ENCODE measurements at regions not wholly inside any gene's neighbourhood (a gene's known extent, or its start where the extent isn't known, plus 50 kb on each side); places are given as distances from the start of the nearest gene placed in this dataset.

DNA sequence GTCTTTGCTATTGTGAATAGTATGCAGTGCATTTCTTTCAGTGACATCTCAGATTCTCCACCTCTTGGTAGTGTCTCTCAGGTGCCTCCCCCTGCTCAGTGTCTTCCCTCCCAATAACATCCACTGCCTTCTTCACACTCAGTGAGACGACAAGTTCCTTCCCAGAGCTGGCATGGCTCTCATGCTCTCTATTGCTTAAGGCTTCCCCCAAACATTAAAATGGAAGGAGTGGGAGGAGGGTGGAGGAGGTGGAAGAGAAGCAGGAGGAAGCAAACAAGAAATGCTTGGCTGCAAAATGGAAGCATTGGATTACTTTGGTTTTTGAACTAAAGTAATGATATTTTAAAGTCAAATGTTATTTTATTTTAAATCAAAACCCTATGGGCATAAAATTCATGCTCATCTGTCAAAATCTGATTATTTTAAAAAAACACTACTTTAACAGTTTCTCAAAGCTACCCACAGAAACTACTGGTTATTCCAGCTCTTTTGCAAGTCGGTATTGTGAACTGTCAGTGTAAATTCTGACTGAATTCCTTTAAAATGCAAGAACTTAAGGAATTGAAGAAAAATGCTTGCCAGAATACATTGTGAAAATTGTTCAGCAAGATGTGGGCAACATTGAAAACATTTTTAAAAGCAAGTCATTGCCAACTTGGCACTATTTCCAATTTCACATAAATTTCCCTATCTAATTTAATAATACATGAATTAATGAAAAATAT, 727.6 kb upstream of the ARGLU1 start:
- TF ChIP-seq, protein P1, sequence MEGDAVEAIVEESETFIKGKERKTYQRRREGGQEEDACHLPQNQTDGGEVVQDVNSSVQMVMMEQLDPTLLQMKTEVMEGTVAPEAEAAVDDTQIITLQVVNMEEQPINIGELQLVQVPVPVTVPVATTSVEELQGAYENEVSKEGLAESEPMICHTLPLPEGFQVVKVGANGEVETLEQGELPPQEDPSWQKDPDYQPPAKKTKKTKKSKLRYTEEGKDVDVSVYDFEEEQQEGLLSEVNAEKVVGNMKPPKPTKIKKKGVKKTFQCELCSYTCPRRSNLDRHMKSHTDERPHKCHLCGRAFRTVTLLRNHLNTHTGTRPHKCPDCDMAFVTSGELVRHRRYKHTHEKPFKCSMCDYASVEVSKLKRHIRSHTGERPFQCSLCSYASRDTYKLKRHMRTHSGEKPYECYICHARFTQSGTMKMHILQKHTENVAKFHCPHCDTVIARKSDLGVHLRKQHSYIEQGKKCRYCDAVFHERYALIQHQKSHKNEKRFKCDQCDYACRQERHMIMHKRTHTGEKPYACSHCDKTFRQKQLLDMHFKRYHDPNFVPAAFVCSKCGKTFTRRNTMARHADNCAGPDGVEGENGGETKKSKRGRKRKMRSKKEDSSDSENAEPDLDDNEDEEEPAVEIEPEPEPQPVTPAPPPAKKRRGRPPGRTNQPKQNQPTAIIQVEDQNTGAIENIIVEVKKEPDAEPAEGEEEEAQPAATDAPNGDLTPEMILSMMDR (IDR thresholded peaks at IDR 0.05; ENCODE audit: extremely low read depth in 1 of 2, insufficient read depth in 1 of 2, low read depth in 1 of 2, low read length in 2 of 2) = no peak
- TF ChIP-seq GATA2 (IDR thresholded peaks at IDR 0.05; ENCODE audit: insufficient read depth, insufficient read length, low read depth, low read length) (no peak), MYC (IDR thresholded peaks at IDR 0.05; ENCODE audit: low read depth, low read length) (no peak), POLR2A (IDR thresholded peaks at IDR 0.05; ENCODE audit: low read depth, low read length) (no peak), JUN (IDR thresholded peaks at IDR 0.05; ENCODE audit: borderline replicate concordance, insufficient read depth, insufficient read length, low read depth) (no peak), FOS (IDR thresholded peaks at IDR 0.05; ENCODE audit: borderline replicate concordance, insufficient read depth, low read length) (no peak), POLR2AphosphoS5 (IDR thresholded peaks at IDR 0.05; ENCODE audit: insufficient read depth, low read depth, low read length) (no peak), EZH2 (IDR thresholded peaks at IDR 0.05; ENCODE audit: borderline replicate concordance, low read depth, low read length, severe bottlenecking) (no peak)
- TF ChIP-seq, protein P2, sequence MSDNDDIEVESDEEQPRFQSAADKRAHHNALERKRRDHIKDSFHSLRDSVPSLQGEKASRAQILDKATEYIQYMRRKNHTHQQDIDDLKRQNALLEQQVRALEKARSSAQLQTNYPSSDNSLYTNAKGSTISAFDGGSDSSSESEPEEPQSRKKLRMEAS (IDR thresholded peaks at IDR 0.05; ENCODE audit: insufficient read depth, insufficient read length) = no peak
- POLR2A ChIA-PET = interaction anchor here (0.5 kb wide), 1 partner anchor 647 kb away, joined by 4 read pairs; no protein-coding TSS in a partner anchor

More for the DNA sequence above, 727.6 kb upstream of the ARGLU1 start:
- no peak for FAIRE-seq
- H3K36me3 ChIP-seq (ENCODE audit: control insufficient read depth in 2 of 2, extremely low read depth in 1 of 2, insufficient read depth in 2 of 2, low read length in 2 of 2) = no peaks in the 10 kb centered on the region
- H2AFZ ChIP-seq (ENCODE audit: low read depth, low read length) = no peak overlapping the region
- no peaks in the 10 kb centered on the region for H4K20me1 ChIP-seq (replicated peaks; ENCODE audit: control insufficient read depth, extremely low read depth, insufficient read depth, low read length)
- H3K4me2 ChIP-seq (ENCODE audit: insufficient read depth, low read length) = no peak overlapping the region
- CTCF ChIA-PET = interaction anchor here (1.2 kb wide), 1 partner anchor 9 kb away, joined by 4 read pairs; no protein-coding TSS in a partner anchor
- H3K27me3 ChIP-seq (ENCODE audit: control insufficient read depth in 2 of 2, insufficient read depth in 2 of 2, low read length in 2 of 2) = no peaks in the 10 kb centered on the region
- no peak overlapping the region for H3K9ac ChIP-seq (replicated peaks; ENCODE audit: extremely low read depth, insufficient read depth, low read length)
- no peak overlapping the region for H3K4me3 ChIP-seq (replicated peaks in 1 of 3; ENCODE audit: insufficient read depth in 1 of 3, low read depth in 1 of 3, low read length in 3 of 3)
- DNase-seq (ENCODE audit: low read depth, low spot score) = no peak
- H3K27ac ChIP-seq (ENCODE audit: insufficient read depth, low read depth, low read length) = no peak overlapping the region
- dilution Hi-C loops (cut with MboI; ENCODE audit: extremely low pct_ligation_motif_present, low sequenced_read_pairs) = no loop called here
- H3K9me3 ChIP-seq (replicated peaks; ENCODE audit: control insufficient read depth, insufficient read depth, low read length) = no peaks in the 10 kb centered on the region
- H3K79me2 ChIP-seq (ENCODE audit: control insufficient read depth, insufficient read depth, low read length) = no peaks in the 10 kb centered on the region
- H3K9me1 ChIP-seq (replicated peaks; ENCODE audit: control insufficient read depth, extremely low read depth, insufficient read depth, low read length) = no peaks in the 10 kb centered on the region
- no peaks in the 10 kb centered on the region for H3K4me1 ChIP-seq (ENCODE audit: control insufficient read depth, extremely low read depth, insufficient read depth, low read length)
- no TSS peak for BruUV-seq (replicated peaks)
- intact Hi-C loops (cut with micrococcal nuclease) = no loop called here
